HCT116 (cell line): ENCODE measurements at regions not wholly inside any gene's neighbourhood (a gene's known extent, or its start where the extent isn't known, plus 50 kb on each side); places are given as distances from the start of the nearest gene placed in this dataset.

Source experiments
- ATAC-seq: fragments of 200-7000 bp; cut with Tn5 transposase; 2 replicates; pipeline ENCODE4 v1.9.1; 2020; ENCODE audit warnings: mild to moderate bottlenecking, moderate library complexity
- BruUV-seq: library from RNA; stranded (reverse); fragments of 400-500 nt; replicated peaks from 2 replicates; lab custom pipeline; 2021; lab: Mats Ljungman, UMichigan
- CTCF ChIA-PET: fragments of 300-600 bp; sonication (Branson Sonifier 250); formaldehyde crosslinking; loops from one replicate; lab custom pipeline; 2021; ENCODE audit warnings: antibody characterized with exemption; lab: Charles Lee
- POLR2A ChIA-PET: fragments of 300-600, 350-600 bp; sonication (Branson Sonifier 250); formaldehyde crosslinking; loops from one replicate; lab custom pipeline; 2021; ENCODE audit warnings: antibody characterized with exemption; lab: Charles Lee
- RAD21 ChIA-PET, 2 experiments: fragments of 300-600 bp; sonication (Branson Sonifier 250); formaldehyde crosslinking; loops; one replicate each; lab custom pipeline; 2023; ENCODE audit warnings: low total read pairs in 2 of 2; ENCODE audit not compliant: uncharacterized antibody in 2 of 2, unreplicated experiment in 2 of 2, low non-redundant PET in 1 of 2; lab: Charles Lee
- DNase-seq: peaks from one replicate; pipeline ENCODE4 v3.0.0-alpha.2; 2010; ENCODE audit warnings: low read depth, low spot score
- H2AFZ ChIP-seq: fragments of 200-600 bp; shearing (Covaris generic), sonication (generic); 2 replicates; pipeline ENCODE4 v1.6.1; 2017; ENCODE audit warnings: low read depth, mixed run types, mixed read lengths, antibody characterized with exemption, low read length; ENCODE audit not compliant: poor library complexity, severe bottlenecking
- H3K27ac ChIP-seq: 2 replicates; pipeline ENCODE4 v1.5.1; 2012; ENCODE audit warnings: low read depth, low read length
- H3K27me3 ChIP-seq: fragments of 200-600 bp; sonication (generic); 2 replicates; pipeline ENCODE4 v1.6.1; 2016; ENCODE audit warnings: mixed run types, low read length, mixed read lengths; ENCODE audit not compliant: insufficient read depth
- H3K36me3 ChIP-seq, 2 experiments: fragments of 200-500 bp in 1 of 2; fragments of 200-600 bp in 1 of 2; sonication (Bioruptor generic) in 1 of 2; sonication (generic) in 1 of 2; 2 replicates each; pipeline versions ENCODE4 v1.5.1 to v1.6.1; 2014 to 2016; ENCODE audit warnings: low read length in 2 of 2, inconsistent platforms in 1 of 2, mixed read lengths in 1 of 2, mixed run types in 1 of 2; ENCODE audit not compliant: insufficient read depth in 2 of 2, control insufficient read depth in 1 of 2
- H3K4me1 ChIP-seq, 2 experiments: fragments of 200-600 bp in 1 of 2; sonication (generic) in 1 of 2; 2 replicates each; pipeline versions ENCODE4 v1.5.1 to v1.6.1; 2012 to 2017; ENCODE audit warnings: low read length in 2 of 2, inconsistent platforms in 1 of 2, mild to moderate bottlenecking in 1 of 2, mixed read lengths in 1 of 2, mixed run types in 1 of 2, moderate library complexity in 1 of 2; ENCODE audit not compliant: insufficient read depth in 2 of 2, control insufficient read depth in 1 of 2
- H3K4me2 ChIP-seq: fragments of 200-600 bp; sonication (generic); 2 replicates; pipeline ENCODE4 v1.6.1; 2017; ENCODE audit warnings: mixed run types, low read length, mixed read lengths
- H3K4me3 ChIP-seq, 2 experiments: fragments of 200-600 bp in 1 of 2; sonication (generic) in 1 of 2; replicated peaks in 1 of 2; 2 replicates each; pipeline ENCODE4 v1.5.1; 2011 to 2016; ENCODE audit warnings: low read length in 2 of 2, control low read depth in 1 of 2, low read depth in 1 of 2, mild to moderate bottlenecking in 1 of 2, mixed read lengths in 1 of 2, mixed run types in 1 of 2
- H3K79me2 ChIP-seq: fragments of 200-600 bp; sonication (generic); 2 replicates; pipeline ENCODE4 v1.6.1; 2017; ENCODE audit warnings: mild to moderate bottlenecking, mixed run types, low read length, moderate library complexity, mixed read lengths; ENCODE audit not compliant: insufficient read depth
- H3K9ac ChIP-seq: fragments of 200-600 bp; sonication (generic); 2 replicates; pipeline ENCODE4 v1.6.1; 2016; ENCODE audit warnings: low read length, mixed read lengths
- H3K9me2 ChIP-seq: fragments of 200-600 bp; sonication (generic), shearing (Covaris generic); 2 replicates; pipeline ENCODE4 v1.6.1; 2017; ENCODE audit warnings: mixed run types, mild to moderate bottlenecking, moderate library complexity; ENCODE audit not compliant: insufficient read depth
- H3K9me3 ChIP-seq, 2 experiments: fragments of 200-500 bp in 1 of 2; fragments of 200-600 bp in 1 of 2; sonication (Bioruptor generic) in 1 of 2; sonication (generic) in 1 of 2; 2 replicates each; pipeline ENCODE4 v1.6.1; 2014 to 2017; ENCODE audit warnings: low read length in 2 of 2, mixed read lengths in 2 of 2, inconsistent platforms in 1 of 2, low read depth in 1 of 2, mild to moderate bottlenecking in 1 of 2, mixed run types in 1 of 2, moderate library complexity in 1 of 2; ENCODE audit not compliant: control insufficient read depth in 1 of 2, insufficient read depth in 1 of 2
- H4K20me1 ChIP-seq: fragments of 200-600 bp; sonication (generic), shearing (Covaris generic); 2 replicates; pipeline ENCODE4 v1.6.1; 2017; ENCODE audit warnings: mixed run types, mild to moderate bottlenecking, moderate library complexity; ENCODE audit not compliant: insufficient read depth
- ATF3 ChIP-seq: IDR thresholded peaks from 2 replicates; pipeline ENCODE4 v1.6.1; 2012
- CEBPB ChIP-seq: IDR thresholded peaks from 2 replicates; pipeline ENCODE4 v1.6.1; 2012; ENCODE audit warnings: low read depth
- ELF1 ChIP-seq: IDR thresholded peaks from 2 replicates; pipeline ENCODE4 v1.6.1; 2012; ENCODE audit warnings: low read depth, borderline replicate concordance
- EZH2 ChIP-seq: fragments of 200-600 bp; sonication (generic); IDR thresholded peaks from 2 replicates; pipeline ENCODE4 v1.6.1; 2017; ENCODE audit warnings: antibody characterized with exemption, mixed run types
- EZH2phosphoT487 ChIP-seq: fragments of 200-600 bp; IDR thresholded peaks from 2 replicates; pipeline ENCODE4 v1.6.1; 2018; ENCODE audit warnings: antibody characterized with exemption, borderline replicate concordance
- FOSL1 ChIP-seq: IDR thresholded peaks from 2 replicates; pipeline ENCODE4 v1.6.1; 2012; ENCODE audit warnings: low read depth
- JUND ChIP-seq: IDR thresholded peaks from 2 replicates; pipeline ENCODE4 v1.6.1; 2012
- MAX ChIP-seq: IDR thresholded peaks from 2 replicates; pipeline ENCODE4 v1.6.1; 2012
- POLR2A ChIP-seq: IDR thresholded peaks from 2 replicates; pipeline ENCODE4 v1.7.0; 2011; ENCODE audit warnings: borderline replicate concordance; ENCODE audit not compliant: insufficient read depth, insufficient read length; ENCODE audit errors: extremely low read depth
- POLR2AphosphoS5 ChIP-seq: IDR thresholded peaks from 2 replicates; pipeline ENCODE4 v1.6.1; 2011; ENCODE audit warnings: mild to moderate bottlenecking, low read depth, low read length, moderate library complexity
- RAD21 ChIP-seq: IDR thresholded peaks from 2 replicates; pipeline ENCODE4 v1.6.1; 2012; ENCODE audit warnings: low read depth, mild to moderate bottlenecking
- REST ChIP-seq: IDR thresholded peaks from 2 replicates; pipeline ENCODE4 v1.6.1; 2012; ENCODE audit warnings: low read depth
- SIN3A ChIP-seq: IDR thresholded peaks from 2 replicates; pipeline ENCODE4 v1.6.1; 2012; ENCODE audit warnings: low read depth
- SRF ChIP-seq: IDR thresholded peaks from 2 replicates; pipeline ENCODE4 v1.6.1; 2012; ENCODE audit warnings: low read depth
- TCF7L2 ChIP-seq: IDR thresholded peaks from 2 replicates; pipeline ENCODE4 v1.7.0; 2011; ENCODE audit warnings: borderline replicate concordance, inconsistent platforms; ENCODE audit not compliant: insufficient read depth, insufficient read length; ENCODE audit errors: extremely low read depth
- ZBTB33 ChIP-seq: IDR thresholded peaks from 2 replicates; pipeline ENCODE4 v1.6.1; 2011; ENCODE audit warnings: mild to moderate bottlenecking, low read length, moderate library complexity; ENCODE audit not compliant: insufficient replicate concordance; ENCODE audit errors: extremely low read depth
- ZFX ChIP-seq: fragments of 450-650 bp; IDR thresholded peaks from 2 replicates; pipeline ENCODE4 v1.6.1; 2017
- ZNF274 ChIP-seq: fragments of 200-500 bp; sonication (Bioruptor generic); IDR thresholded peaks from 2 replicates; pipeline ENCODE4 v1.6.1; 2014; ENCODE audit warnings: mild to moderate bottlenecking, low read depth, low read length, inconsistent platforms
- intact Hi-C: fragments of 100-400 bp; cut with micrococcal nuclease; formaldehyde crosslinking; loops from 2 replicates; pipeline ENCODE4 v1.10.0; 2022

- no peaks in the 10 kb centered on the region for H3K4me1 ChIP-seq
- H4K20me1 ChIP-seq: no peaks in the 10 kb centered on the region
- TF ChIP-seq POLR2A (no peak), SRF (no peak), EZH2phosphoT487 (no peak), EZH2 (no peak), TCF7L2 (no peak), SIN3A (no peak), ATF3 (no peak), FOSL1 (no peak), MAX (no peak), POLR2AphosphoS5 (no peak), ELF1 (no peak), RAD21 (no peak), ZNF274 (no peak), CEBPB (no peak), REST (no peak), ZBTB33 (no peak), JUND (no peak), ZFX (no peak)
- no peak overlapping the region for H3K27ac ChIP-seq
- no peak for ATAC-seq
- intact Hi-C loops: loop anchor here (1.0 kb wide), 1 partner anchor 29 kb away; no protein-coding TSS in a partner anchor
- no peaks in the 10 kb centered on the region for H3K36me3 ChIP-seq
- ChIA-PET RAD21 (no interaction called here), POLR2A (no interaction called here), CTCF (no interaction called here)
- no peaks in the 10 kb centered on the region for H3K27me3 ChIP-seq
- no peak for DNase-seq
- H3K9me3 ChIP-seq: no peaks in the 10 kb centered on the region; a peak in 1 of 4 replicates
- H3K9me2 ChIP-seq: no peaks in the 10 kb centered on the region
- H3K4me3 ChIP-seq: no peak overlapping the region
- no peak overlapping the region for H2AFZ ChIP-seq
- H3K79me2 ChIP-seq: no peaks in the 10 kb centered on the region
- H3K4me2 ChIP-seq: no peak overlapping the region
- no TSS peak for BruUV-seq
- no peak overlapping the region for H3K9ac ChIP-seq
Measured at GRCh38 chr3:116966649-116967048, 257.1 kb downstream of the TUSC7 start.
